ENCODE measurements at regions not wholly inside any gene's neighbourhood (a gene's known extent, or its start where the extent isn't known, plus 50 kb on each side); places are given as distances from the start of the nearest gene placed in this dataset.
"Not testable (repeated sequence)": the region's sequence is repeated elsewhere in the genome, so short reads cannot be mapped to it uniquely, and the experiment has no call there.

DNA sequence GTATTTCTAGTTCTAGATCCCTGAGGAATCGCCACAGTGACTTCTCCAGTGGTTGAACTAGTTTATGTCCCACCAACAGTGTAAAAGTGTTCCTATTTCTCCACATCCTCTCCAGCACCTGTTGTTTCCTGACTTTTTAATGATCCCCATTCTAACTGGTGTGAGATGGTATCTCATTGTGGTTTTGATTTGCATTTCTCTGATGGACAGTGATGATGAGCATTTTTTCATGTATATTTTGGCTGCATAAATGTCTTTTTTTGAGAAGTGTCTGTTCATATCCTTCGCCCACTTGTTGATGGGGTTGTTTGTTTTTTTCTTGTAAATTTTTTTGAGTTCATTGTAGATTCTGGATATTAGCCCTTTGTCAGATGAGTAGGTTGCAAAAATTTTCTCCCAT is 223.2 kb upstream of the MINDY3 start:
- H3K4me3 ChIP-seq (ENCODE audit: control insufficient read depth in 1 of 7, extremely low read depth in 1 of 7, insufficient read depth in 4 of 7, low read depth in 2 of 7, low read length in 6 of 7); H3K4me1 ChIP-seq (ENCODE audit: control extremely low read depth in 1 of 4, control insufficient read depth in 4 of 4, insufficient read depth in 4 of 4, low read length in 3 of 4); H3K27ac ChIP-seq (ENCODE audit: insufficient read depth in 1 of 2, low read depth in 1 of 2, low read length in 2 of 2, poor library complexity in 1 of 2, severe bottlenecking in 2 of 2); H3K9me3 ChIP-seq (ENCODE audit: control extremely low read depth in 1 of 5, control insufficient read depth in 4 of 5, insufficient read depth in 2 of 5, low read depth in 1 of 5, low read length in 4 of 5); CTCF ChIA-PET; POLR2A ChIA-PET; H3K27me3 ChIP-seq (replicated peaks in 2 of 5; ENCODE audit: control insufficient read depth in 4 of 5, insufficient read depth in 5 of 5, low read length in 4 of 5); DNase-seq; H3K36me3 ChIP-seq (ENCODE audit: control insufficient read depth in 4 of 4, insufficient read depth in 4 of 4, low read length in 3 of 4): not testable (repeated sequence)
- no CpG with 5 or more reads among the region's 2 CpGs for WGBS (ENCODE audit: insufficient coverage)

- H3K4me3 ChIP-seq (ENCODE audit: control insufficient read depth in 1 of 7, extremely low read depth in 1 of 7, insufficient read depth in 4 of 7, low read depth in 2 of 7, low read length in 6 of 7) = no peak overlapping the region
- no peaks in the 10 kb centered on the region for H3K4me1 ChIP-seq (ENCODE audit: control extremely low read depth in 1 of 4, control insufficient read depth in 4 of 4, insufficient read depth in 4 of 4, low read length in 3 of 4)
- POLR2A ChIA-PET = no interaction called here
- CTCF ChIA-PET = no interaction called here
- DNase-seq = no peak
- 93% methylated on average over 2 of the region's 3 CpGs for WGBS (ENCODE audit: insufficient coverage)
- no peaks in the 10 kb centered on the region for H3K27me3 ChIP-seq (replicated peaks in 2 of 5; ENCODE audit: control insufficient read depth in 4 of 5, insufficient read depth in 5 of 5, low read length in 4 of 5)
- H3K9me3 ChIP-seq (ENCODE audit: control extremely low read depth in 1 of 5, control insufficient read depth in 4 of 5, insufficient read depth in 2 of 5, low read depth in 1 of 5, low read length in 4 of 5) = no peaks in the 10 kb centered on the region
- no peak overlapping the region for H3K27ac ChIP-seq (ENCODE audit: insufficient read depth in 1 of 2, low read depth in 1 of 2, low read length in 2 of 2, poor library complexity in 1 of 2, severe bottlenecking in 2 of 2)
- no peaks in the 10 kb centered on the region for H3K36me3 ChIP-seq (ENCODE audit: control insufficient read depth in 4 of 4, insufficient read depth in 4 of 4, low read length in 3 of 4)
These were observed 244.8 kb upstream of the MINDY3 start for GRCh38 chr10:16105082-16105481.

DNA sequence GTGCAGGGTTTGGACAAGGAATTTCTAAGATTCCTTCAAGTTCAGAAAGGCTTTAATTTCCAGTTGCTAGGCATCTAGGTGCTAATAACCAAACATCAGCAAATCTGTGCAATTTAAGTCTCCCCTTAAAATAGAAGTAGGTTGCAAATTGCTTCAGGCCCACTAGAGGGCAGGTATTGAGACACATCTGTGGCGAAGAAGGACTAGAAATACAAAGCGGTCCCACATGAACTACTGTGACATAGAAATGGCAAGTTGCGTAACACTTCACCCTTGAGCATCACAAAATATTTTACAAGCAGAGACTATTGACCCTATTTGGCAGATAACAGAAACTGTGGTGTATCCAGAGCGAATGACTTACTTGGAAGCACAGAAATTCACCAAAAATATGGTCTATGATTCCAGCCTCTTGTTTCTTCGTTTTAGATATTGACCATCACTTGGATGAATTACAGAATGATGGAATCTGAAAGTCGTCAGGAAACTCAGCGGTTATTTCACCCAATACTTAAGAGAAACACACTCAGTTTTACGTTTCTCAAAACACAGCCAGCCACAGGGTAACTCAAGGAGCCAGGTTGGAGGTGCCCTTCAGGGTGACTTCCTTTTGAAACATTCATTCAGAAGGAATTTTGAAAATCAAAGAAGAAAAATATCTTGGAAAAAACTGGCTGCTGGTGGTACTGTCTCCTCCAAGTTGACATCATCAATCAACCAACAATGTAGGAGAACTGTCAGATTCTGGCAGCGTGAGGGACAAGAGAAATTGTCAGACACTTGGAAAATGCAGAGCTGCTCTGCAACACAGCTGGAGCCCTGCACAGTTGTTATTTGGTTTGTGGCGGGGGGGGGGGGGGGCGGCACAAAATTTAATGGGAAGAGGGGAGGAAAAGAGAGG is 256.3 kb upstream of the MINDY3 start:
- Histone ChIP-seq H3K9me3 (ENCODE audit: control extremely low read depth in 1 of 5, control insufficient read depth in 4 of 5, insufficient read depth in 2 of 5, low read depth in 1 of 5, low read length in 4 of 5) (no peaks in the 10 kb centered on the region), H3K4me1 (ENCODE audit: control extremely low read depth in 1 of 4, control insufficient read depth in 4 of 4, insufficient read depth in 4 of 4, low read length in 3 of 4) (no peaks in the 10 kb centered on the region), H3K4me3 (ENCODE audit: control insufficient read depth in 1 of 7, extremely low read depth in 1 of 7, insufficient read depth in 4 of 7, low read depth in 2 of 7, low read length in 6 of 7) (no peak overlapping the region), H3K27me3 (replicated peaks in 2 of 5; ENCODE audit: control insufficient read depth in 4 of 5, insufficient read depth in 5 of 5, low read length in 4 of 5) (no peaks in the 10 kb centered on the region), H3K36me3 (ENCODE audit: control insufficient read depth in 4 of 4, insufficient read depth in 4 of 4, low read length in 3 of 4) (no peaks in the 10 kb centered on the region), H3K27ac (ENCODE audit: insufficient read depth in 1 of 2, low read depth in 1 of 2, low read length in 2 of 2, poor library complexity in 1 of 2, severe bottlenecking in 2 of 2) (no peak overlapping the region)
- CTCF ChIA-PET = interaction anchor here (1.0 to 1.1 kb wide), 3 partner anchors 25 to 403 kb away, joined by 3 read pairs; no protein-coding TSS in a partner anchor
- 57% methylated on average over 5 of the region's 11 CpGs for WGBS (ENCODE audit: insufficient coverage)
- peak; percentile 17 to 57 (median 47) for DNase-seq
- POLR2A ChIA-PET = no interaction called here

DNA sequence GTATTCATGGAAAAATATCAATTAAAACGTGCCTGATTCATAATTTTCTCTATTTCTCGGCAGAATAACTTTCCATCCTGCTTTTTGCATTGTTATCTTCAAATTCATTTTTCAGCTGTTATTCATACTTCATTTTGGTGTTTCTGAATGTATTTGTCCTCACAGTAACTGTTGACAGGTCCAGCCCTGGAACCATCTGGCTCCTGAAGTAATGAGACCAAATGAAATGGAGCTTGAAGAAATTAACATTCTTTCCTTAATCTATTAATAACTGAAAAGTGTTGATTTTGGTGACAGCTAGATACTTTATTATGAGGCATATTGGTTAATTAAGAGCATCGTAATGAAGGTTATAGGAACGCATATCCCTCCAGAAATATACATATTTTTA is 257.0 kb upstream of the MINDY3 start:
- no CpG with 5 or more reads among the region's 4 CpGs for WGBS (ENCODE audit: insufficient coverage)
- Histone ChIP-seq H3K36me3 (ENCODE audit: control insufficient read depth in 4 of 4, insufficient read depth in 4 of 4, low read length in 3 of 4) (no peaks in the 10 kb centered on the region), H3K4me1 (ENCODE audit: control extremely low read depth in 1 of 4, control insufficient read depth in 4 of 4, insufficient read depth in 4 of 4, low read length in 3 of 4) (no peaks in the 10 kb centered on the region), H3K9me3 (ENCODE audit: control extremely low read depth in 1 of 5, control insufficient read depth in 4 of 5, insufficient read depth in 2 of 5, low read depth in 1 of 5, low read length in 4 of 5) (no peaks in the 10 kb centered on the region), H3K4me3 (ENCODE audit: control insufficient read depth in 1 of 7, extremely low read depth in 1 of 7, insufficient read depth in 4 of 7, low read depth in 2 of 7, low read length in 6 of 7) (no peak overlapping the region), H3K27me3 (replicated peaks in 2 of 5; ENCODE audit: control insufficient read depth in 4 of 5, insufficient read depth in 5 of 5, low read length in 4 of 5) (no peaks in the 10 kb centered on the region), H3K27ac (ENCODE audit: insufficient read depth in 1 of 2, low read depth in 1 of 2, low read length in 2 of 2, poor library complexity in 1 of 2, severe bottlenecking in 2 of 2) (no peak overlapping the region)
- POLR2A ChIA-PET = no interaction called here
- no peak for DNase-seq
- CTCF ChIA-PET = interaction anchor here (0.7 to 1.1 kb wide), 2 partner anchors 29 to 240 kb away, joined by 3 read pairs; no protein-coding TSS in a partner anchor

DNA sequence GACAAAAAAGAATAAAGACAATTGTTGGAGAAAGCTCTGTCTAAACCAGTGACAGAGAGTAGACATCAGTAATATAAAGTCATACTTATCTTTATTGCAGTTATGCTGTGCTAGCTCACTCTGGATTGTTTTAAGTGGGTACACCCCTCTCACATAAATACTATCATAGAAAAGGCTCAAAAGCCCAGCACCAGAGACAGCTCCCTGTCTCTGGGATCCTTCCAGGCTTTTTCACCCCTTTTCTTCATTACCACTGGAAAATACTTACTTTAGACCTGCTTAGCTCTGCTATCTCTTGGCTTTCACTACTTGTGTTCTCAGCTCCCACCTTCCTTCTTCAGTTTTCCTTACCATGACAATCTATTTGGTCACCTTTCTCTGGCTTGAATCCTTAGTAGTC is 259.1 kb upstream of the MINDY3 start:
- ChIA-PET POLR2A (no interaction called here), CTCF (interaction anchor here (1.1 kb wide), 1 partner anchor 399 kb away, joined by 3 read pairs; no protein-coding TSS in a partner anchor)
- no peak for DNase-seq
- Histone ChIP-seq H3K27me3 (replicated peaks in 2 of 5; ENCODE audit: control insufficient read depth in 4 of 5, insufficient read depth in 5 of 5, low read length in 4 of 5) (no peaks in the 10 kb centered on the region), H3K27ac (ENCODE audit: insufficient read depth in 1 of 2, low read depth in 1 of 2, low read length in 2 of 2, poor library complexity in 1 of 2, severe bottlenecking in 2 of 2) (no peak overlapping the region), H3K36me3 (ENCODE audit: control insufficient read depth in 4 of 4, insufficient read depth in 4 of 4, low read length in 3 of 4) (no peaks in the 10 kb centered on the region), H3K4me3 (ENCODE audit: control insufficient read depth in 1 of 7, extremely low read depth in 1 of 7, insufficient read depth in 4 of 7, low read depth in 2 of 7, low read length in 6 of 7) (no peak overlapping the region), H3K4me1 (ENCODE audit: control extremely low read depth in 1 of 4, control insufficient read depth in 4 of 4, insufficient read depth in 4 of 4, low read length in 3 of 4) (no peaks in the 10 kb centered on the region), H3K9me3 (ENCODE audit: control extremely low read depth in 1 of 5, control insufficient read depth in 4 of 5, insufficient read depth in 2 of 5, low read depth in 1 of 5, low read length in 4 of 5) (no peaks in the 10 kb centered on the region)

DNA sequence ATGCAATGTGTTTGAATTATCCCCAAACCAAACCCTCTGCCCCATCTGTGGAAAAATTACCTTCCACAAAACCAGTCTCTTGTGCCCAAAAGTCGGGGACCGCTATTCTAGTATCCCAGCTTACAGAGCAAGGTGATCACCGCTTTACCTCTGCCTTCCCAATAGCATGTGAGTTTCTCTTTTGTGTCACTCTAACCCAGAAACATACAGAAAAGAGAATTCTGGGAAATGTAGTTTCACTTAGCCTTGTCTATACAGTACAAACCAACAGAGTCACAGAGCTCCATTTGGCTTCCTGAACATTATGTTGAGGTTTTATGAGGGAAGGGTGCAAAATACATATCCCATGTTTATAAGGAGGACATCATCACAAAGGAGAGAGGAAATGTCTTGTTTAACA is 260.3 kb upstream of the MINDY3 start:
- no peaks in the 10 kb centered on the region for H3K4me1 ChIP-seq (ENCODE audit: control extremely low read depth in 1 of 4, control insufficient read depth in 4 of 4, insufficient read depth in 4 of 4, low read length in 3 of 4)
- H3K4me3 ChIP-seq (ENCODE audit: control insufficient read depth in 1 of 7, extremely low read depth in 1 of 7, insufficient read depth in 4 of 7, low read depth in 2 of 7, low read length in 6 of 7) = no peak overlapping the region
- WGBS (ENCODE audit: insufficient coverage) = 90% methylated on average over 2 of the region's 3 CpGs
- ChIA-PET POLR2A (interaction anchor here (0.6 kb wide), 1 partner anchor 72 kb away, joined by 4 read pairs; no protein-coding TSS in a partner anchor), CTCF (interaction anchor here (1.2 kb wide), 1 partner anchor 40 kb away, joined by 3 read pairs; no protein-coding TSS in a partner anchor)
- no peaks in the 10 kb centered on the region for H3K9me3 ChIP-seq (ENCODE audit: control extremely low read depth in 1 of 5, control insufficient read depth in 4 of 5, insufficient read depth in 2 of 5, low read depth in 1 of 5, low read length in 4 of 5)
- H3K27me3 ChIP-seq (replicated peaks in 2 of 5; ENCODE audit: control insufficient read depth in 4 of 5, insufficient read depth in 5 of 5, low read length in 4 of 5) = no peaks in the 10 kb centered on the region
- DNase-seq = no peak
- H3K27ac ChIP-seq (ENCODE audit: insufficient read depth in 1 of 2, low read depth in 1 of 2, low read length in 2 of 2, poor library complexity in 1 of 2, severe bottlenecking in 2 of 2) = no peak overlapping the region
- no peaks in the 10 kb centered on the region for H3K36me3 ChIP-seq (ENCODE audit: control insufficient read depth in 4 of 4, insufficient read depth in 4 of 4, low read length in 3 of 4)

DNA sequence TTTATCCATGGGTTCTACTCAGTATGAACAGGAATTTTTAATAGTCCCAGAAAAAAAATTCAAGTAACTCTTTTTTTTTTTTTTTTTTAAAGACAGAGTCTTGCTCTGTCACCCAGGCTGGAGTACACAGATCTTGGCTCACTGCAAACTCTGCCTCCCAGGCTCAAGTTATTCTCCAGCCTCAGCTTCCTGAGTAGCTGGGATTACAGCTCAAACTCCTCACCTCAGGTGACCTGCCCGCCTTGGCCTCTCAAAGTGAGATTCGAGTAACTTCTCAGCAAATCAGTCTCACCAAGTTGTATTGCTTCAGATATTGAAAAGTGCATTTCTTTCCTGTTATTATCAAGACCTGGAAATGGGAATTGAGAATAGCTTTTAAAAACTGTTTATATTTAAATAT is 281.2 kb upstream of the MINDY3 start:
- CTCF ChIA-PET = interaction anchor here (1.4 kb wide), 1 partner anchor 25 kb away, joined by 3 read pairs; no protein-coding TSS in a partner anchor

More for the DNA sequence above, 281.2 kb upstream of the MINDY3 start:
- POLR2A ChIA-PET = no interaction called here
- peaks cover 0 to under 1% (median 0%) of the 10 kb centered on the region in 5 experiments for H3K9me3 ChIP-seq (ENCODE audit: control extremely low read depth in 1 of 5, control insufficient read depth in 4 of 5, insufficient read depth in 2 of 5, low read depth in 1 of 5, low read length in 4 of 5)
- H3K27ac ChIP-seq (ENCODE audit: insufficient read depth in 1 of 2, low read depth in 1 of 2, low read length in 2 of 2, poor library complexity in 1 of 2, severe bottlenecking in 2 of 2) = no peak overlapping the region
- no CpG with 5 or more reads among the region's 2 CpGs for WGBS (ENCODE audit: insufficient coverage)
- peaks cover 0 to 4% (median 0%) of the 10 kb centered on the region in 5 experiments for H3K27me3 ChIP-seq (replicated peaks in 2 of 5; ENCODE audit: control insufficient read depth in 4 of 5, insufficient read depth in 5 of 5, low read length in 4 of 5)
- no peaks in the 10 kb centered on the region for H3K4me1 ChIP-seq (ENCODE audit: control extremely low read depth in 1 of 4, control insufficient read depth in 4 of 4, insufficient read depth in 4 of 4, low read length in 3 of 4)
- no peaks in the 10 kb centered on the region for H3K36me3 ChIP-seq (ENCODE audit: control insufficient read depth in 4 of 4, insufficient read depth in 4 of 4, low read length in 3 of 4)
- H3K4me3 ChIP-seq (ENCODE audit: control insufficient read depth in 1 of 7, extremely low read depth in 1 of 7, insufficient read depth in 4 of 7, low read depth in 2 of 7, low read length in 6 of 7) = no peak overlapping the region
- DNase-seq = no peak
